NT2/D1 (cell line): ENCODE measurements at regions not wholly inside any gene's neighbourhood (a gene's known extent, or its start where the extent isn't known, plus 50 kb on each side); places are given as distances from the start of the nearest gene placed in this dataset.

Source experiments
- SUZ12 ChIP-seq: IDR thresholded peaks from 2 replicates; pipeline ENCODE4 v1.6.1; 2011; ENCODE audit not compliant: insufficient read length, insufficient read depth; ENCODE audit errors: extremely low read depth
- YY1 ChIP-seq: IDR thresholded peaks from 2 replicates; pipeline ENCODE4 v1.6.1; 2011; ENCODE audit not compliant: insufficient read length, insufficient read depth
- ZNF274 ChIP-seq: IDR thresholded peaks from 2 replicates; pipeline ENCODE4 v1.6.1; 2011; ENCODE audit warnings: mild to moderate bottlenecking, low read depth, low read length

DNA sequence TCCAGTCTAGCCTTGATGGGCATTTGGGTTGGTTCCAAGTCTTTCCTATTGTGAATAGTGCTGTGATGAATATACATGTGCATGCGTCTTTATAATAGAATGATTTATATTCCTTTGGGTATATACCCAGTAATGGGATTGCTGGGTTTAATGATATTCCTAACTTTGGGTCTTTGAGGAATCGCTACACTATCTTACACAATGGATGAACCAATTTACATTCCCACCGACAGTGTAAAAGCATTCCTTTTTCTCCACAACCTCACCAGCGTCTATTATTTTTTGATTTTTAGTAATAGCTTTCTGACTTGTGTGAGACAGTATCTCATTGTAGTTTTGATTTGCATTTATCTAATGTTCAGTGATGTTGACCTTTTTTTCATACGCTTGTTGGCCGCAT is 1040.1 kb downstream of the MAT2B start:
- no peak for TF ChIP-seq ZNF274
- no peak for TF ChIP-seq YY1
- TF ChIP-seq SUZ12: no peak
